Glutamatergic neuron (in vitro differentiated cells): ENCODE measurements at regions not wholly inside any gene's neighbourhood (a gene's known extent, or its start where the extent isn't known, plus 50 kb on each side); places are given as distances from the start of the nearest gene placed in this dataset.

Experiments used
- DNase-seq: peaks from one replicate; pipeline ENCODE4 v3.0.0; 2022
- H3K27ac Mint-ChIP-seq: one replicate; pipeline ENCODE4 v1.8.0; 2020; ENCODE audit warnings: mild to moderate bottlenecking, mixed read lengths, inconsistent platforms; ENCODE audit not compliant: unreplicated experiment
- H3K27me3 Mint-ChIP-seq: one replicate; pipeline ENCODE4 v1.8.0; 2020; ENCODE audit warnings: mild to moderate bottlenecking, moderate library complexity, mixed read lengths, inconsistent platforms; ENCODE audit not compliant: unreplicated experiment
- H3K36me3 Mint-ChIP-seq: one replicate; pipeline ENCODE4 v1.8.0; 2020; ENCODE audit warnings: mild to moderate bottlenecking, mixed read lengths, inconsistent platforms; ENCODE audit not compliant: unreplicated experiment
- H3K4me1 Mint-ChIP-seq: one replicate; pipeline ENCODE4 v1.8.0; 2020; ENCODE audit warnings: mild to moderate bottlenecking, low read depth, mixed read lengths, inconsistent platforms; ENCODE audit not compliant: unreplicated experiment
- H3K4me3 Mint-ChIP-seq: one replicate; pipeline ENCODE4 v1.8.0; 2020; ENCODE audit warnings: mild to moderate bottlenecking, mixed read lengths, inconsistent platforms; ENCODE audit not compliant: unreplicated experiment
- H3K9me3 Mint-ChIP-seq: one replicate; pipeline ENCODE4 v1.8.0; 2020; ENCODE audit warnings: mild to moderate bottlenecking, moderate library complexity, mixed read lengths, inconsistent platforms; ENCODE audit not compliant: unreplicated experiment
- TF ChIP-seq, protein P1 (sequence below): fragments of 200-600 bp; sonication (generic); IDR thresholded peaks from one replicate; pipeline ENCODE4 v1.5.0; 2021; ENCODE audit not compliant: partially characterized antibody, unreplicated experiment

DNA sequence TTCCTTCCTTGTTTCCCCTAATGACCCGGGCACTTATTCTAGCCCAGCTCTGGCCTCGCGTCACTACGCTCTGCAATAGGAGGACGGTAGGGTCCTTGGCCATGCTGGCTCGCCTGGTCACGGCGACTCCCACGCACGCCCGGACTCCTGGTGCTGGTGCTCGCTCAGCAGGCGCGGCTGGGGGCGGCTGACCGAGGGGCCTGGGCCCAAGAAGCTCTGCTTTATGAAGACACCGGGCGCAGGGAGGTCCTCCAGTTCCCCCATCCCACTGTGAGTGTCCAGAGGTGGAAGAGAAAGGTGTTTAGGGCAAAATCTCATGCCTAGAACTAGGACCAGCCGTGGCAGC lies 54.2 kb upstream of the ZNF32 start:
- no peaks in the 10 kb centered on the region for H3K27me3 Mint-ChIP-seq
- no peak overlapping the region for H3K4me3 Mint-ChIP-seq
- no peak for DNase-seq
- H3K9me3 Mint-ChIP-seq, result peaks cover 3% of the 10 kb centered on the region
- H3K4me1 Mint-ChIP-seq, result no peaks in the 10 kb centered on the region
- H3K27ac Mint-ChIP-seq, result no peak overlapping the region
- H3K36me3 Mint-ChIP-seq, result peaks cover 5% of the 10 kb centered on the region
- TF ChIP-seq, protein P1, sequence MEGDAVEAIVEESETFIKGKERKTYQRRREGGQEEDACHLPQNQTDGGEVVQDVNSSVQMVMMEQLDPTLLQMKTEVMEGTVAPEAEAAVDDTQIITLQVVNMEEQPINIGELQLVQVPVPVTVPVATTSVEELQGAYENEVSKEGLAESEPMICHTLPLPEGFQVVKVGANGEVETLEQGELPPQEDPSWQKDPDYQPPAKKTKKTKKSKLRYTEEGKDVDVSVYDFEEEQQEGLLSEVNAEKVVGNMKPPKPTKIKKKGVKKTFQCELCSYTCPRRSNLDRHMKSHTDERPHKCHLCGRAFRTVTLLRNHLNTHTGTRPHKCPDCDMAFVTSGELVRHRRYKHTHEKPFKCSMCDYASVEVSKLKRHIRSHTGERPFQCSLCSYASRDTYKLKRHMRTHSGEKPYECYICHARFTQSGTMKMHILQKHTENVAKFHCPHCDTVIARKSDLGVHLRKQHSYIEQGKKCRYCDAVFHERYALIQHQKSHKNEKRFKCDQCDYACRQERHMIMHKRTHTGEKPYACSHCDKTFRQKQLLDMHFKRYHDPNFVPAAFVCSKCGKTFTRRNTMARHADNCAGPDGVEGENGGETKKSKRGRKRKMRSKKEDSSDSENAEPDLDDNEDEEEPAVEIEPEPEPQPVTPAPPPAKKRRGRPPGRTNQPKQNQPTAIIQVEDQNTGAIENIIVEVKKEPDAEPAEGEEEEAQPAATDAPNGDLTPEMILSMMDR, result no peak

DNA sequence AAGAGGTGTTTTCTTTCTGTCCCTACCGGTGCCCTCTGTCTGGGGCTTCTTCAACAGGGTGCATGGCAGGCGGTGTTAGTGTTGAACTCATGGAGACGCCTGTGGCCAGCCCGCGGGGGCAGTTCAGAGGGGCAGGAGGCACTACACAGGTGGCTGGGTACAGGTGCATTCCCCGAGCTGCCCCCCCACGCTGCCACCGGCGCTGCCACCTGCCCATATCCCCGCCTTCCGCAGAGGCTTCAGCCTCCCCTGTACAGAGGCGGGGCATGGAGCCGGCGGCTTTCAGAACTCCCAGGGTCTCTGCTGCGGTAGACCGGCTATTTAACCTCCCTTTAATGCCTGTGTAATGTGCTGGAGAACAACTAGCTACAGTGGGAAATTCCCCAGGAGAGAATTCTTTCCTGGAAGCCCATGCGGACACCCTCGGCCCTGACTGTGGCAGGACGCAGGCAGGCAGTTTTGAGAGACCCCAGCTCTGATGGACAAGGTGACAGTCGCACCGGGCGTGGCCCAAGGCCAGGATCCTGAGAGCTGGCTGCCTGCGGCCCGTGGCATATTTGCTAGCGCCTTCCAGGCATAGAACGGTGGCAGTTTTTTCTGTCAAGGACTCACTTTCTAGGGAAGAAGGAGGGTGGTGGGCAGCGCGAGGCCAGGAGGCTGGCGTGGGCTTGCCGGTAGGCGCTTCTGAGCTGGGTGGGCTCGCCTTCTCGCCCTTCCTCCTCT lies 53.7 kb upstream of the ZNF32 start:
- TF ChIP-seq, protein P1, result no peak
- H3K4me1 Mint-ChIP-seq, result no peaks in the 10 kb centered on the region
- H3K9me3 Mint-ChIP-seq, result peaks cover under 1% of the 10 kb centered on the region
- H3K27me3 Mint-ChIP-seq, result no peaks in the 10 kb centered on the region
- H3K27ac Mint-ChIP-seq, result no peak overlapping the region
- no peak overlapping the region for H3K4me3 Mint-ChIP-seq
- no peak for DNase-seq
- H3K36me3 Mint-ChIP-seq, result peaks cover 5% of the 10 kb centered on the region

DNA sequence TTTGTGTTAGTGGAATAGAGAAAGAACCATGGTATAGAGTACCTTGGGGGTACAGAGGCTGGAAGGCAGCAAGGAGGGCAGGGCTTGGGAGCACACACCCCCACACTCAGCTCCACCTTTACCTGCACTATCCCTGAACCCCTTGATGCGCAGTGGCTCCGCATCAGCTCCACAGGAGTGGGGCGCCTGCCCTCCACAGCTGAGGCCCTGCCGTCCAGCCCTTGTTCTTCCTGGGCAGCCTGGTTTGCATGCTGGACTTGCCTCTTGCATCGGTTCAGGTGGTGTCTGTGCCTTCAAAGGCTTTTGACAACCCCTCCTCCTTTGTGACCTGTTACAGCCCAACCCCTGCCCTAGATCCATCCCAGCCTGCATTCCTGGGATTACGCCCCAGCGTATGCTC lies 52.6 kb upstream of the ZNF32 start:
- Mint-ChIP-seq H3K9me3 (no peaks in the 10 kb centered on the region), H3K36me3 (peaks cover 5% of the 10 kb centered on the region), H3K4me1 (no peaks in the 10 kb centered on the region), H3K27ac (no peak overlapping the region), H3K27me3 (no peaks in the 10 kb centered on the region), H3K4me3 (no peak overlapping the region)
- TF ChIP-seq, protein P1, result no peak
- no peak for DNase-seq

DNA sequence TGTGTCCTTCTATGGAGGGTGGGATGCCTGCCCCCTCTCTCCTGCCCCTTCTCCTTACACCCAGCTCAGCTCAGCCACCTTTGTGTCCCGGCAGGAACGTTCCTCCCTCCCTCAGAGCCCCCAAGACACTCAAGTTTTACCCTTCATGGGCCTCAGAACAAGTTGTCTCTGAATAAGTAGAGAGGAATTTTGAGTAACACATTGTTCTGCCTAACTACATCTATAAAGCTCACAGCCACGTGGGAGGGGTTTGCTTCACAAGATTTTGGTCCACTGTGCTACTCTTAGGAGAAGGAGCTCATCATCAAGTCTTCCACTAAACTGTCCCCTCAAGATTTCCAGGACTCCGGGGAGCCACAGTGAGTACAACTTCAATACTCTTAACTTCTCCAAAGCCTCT lies 51.6 kb upstream of the ZNF32 start:
- H3K9me3 Mint-ChIP-seq, result no peaks in the 10 kb centered on the region
- peaks cover 5% of the 10 kb centered on the region for H3K36me3 Mint-ChIP-seq
- H3K27ac Mint-ChIP-seq, result no peak overlapping the region
- TF ChIP-seq, protein P1, result no peak
- no peaks in the 10 kb centered on the region for H3K4me1 Mint-ChIP-seq
- H3K4me3 Mint-ChIP-seq, result no peak overlapping the region
- no peaks in the 10 kb centered on the region for H3K27me3 Mint-ChIP-seq
- DNase-seq, result no peak

DNA sequence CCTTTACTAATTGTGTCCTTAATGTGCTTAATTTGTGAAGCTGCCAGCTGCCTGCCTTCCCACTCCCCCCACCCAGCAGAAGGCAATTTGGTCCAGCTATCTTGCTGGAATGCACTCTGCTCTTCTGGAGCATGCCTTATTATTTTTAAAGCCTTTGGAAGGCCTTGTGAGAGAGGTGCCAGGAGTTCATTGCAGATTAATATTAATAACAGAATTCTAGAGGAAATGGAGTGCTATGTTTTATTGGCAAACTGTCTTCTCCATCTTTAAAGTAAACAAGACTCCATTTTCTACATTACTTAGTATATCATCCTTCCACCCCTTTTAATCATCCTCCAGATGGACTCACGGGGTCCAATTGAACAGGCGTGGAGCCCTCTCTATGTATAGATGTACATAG lies 50.8 kb upstream of the ZNF32 start:
- peaks cover 5% of the 10 kb centered on the region for H3K36me3 Mint-ChIP-seq
- H3K4me3 Mint-ChIP-seq, result no peak overlapping the region
- no peak overlapping the region for H3K27ac Mint-ChIP-seq
- no peaks in the 10 kb centered on the region for H3K4me1 Mint-ChIP-seq
- no peaks in the 10 kb centered on the region for H3K27me3 Mint-ChIP-seq
- TF ChIP-seq, protein P1, result no peak
- no peaks in the 10 kb centered on the region for H3K9me3 Mint-ChIP-seq
- no peak for DNase-seq
